DMS 273 (cell line): ENCODE measurements at regions not wholly inside any gene's neighbourhood (a gene's known extent, or its start where the extent isn't known, plus 50 kb on each side); places are given as distances from the start of the nearest gene placed in this dataset.

Experiments used
- DNase-seq: peaks from one replicate; lab custom pipeline; 2025; ENCODE audit not compliant: unreplicated experiment; lab: John Stamatoyannopoulos, UW

DNA sequence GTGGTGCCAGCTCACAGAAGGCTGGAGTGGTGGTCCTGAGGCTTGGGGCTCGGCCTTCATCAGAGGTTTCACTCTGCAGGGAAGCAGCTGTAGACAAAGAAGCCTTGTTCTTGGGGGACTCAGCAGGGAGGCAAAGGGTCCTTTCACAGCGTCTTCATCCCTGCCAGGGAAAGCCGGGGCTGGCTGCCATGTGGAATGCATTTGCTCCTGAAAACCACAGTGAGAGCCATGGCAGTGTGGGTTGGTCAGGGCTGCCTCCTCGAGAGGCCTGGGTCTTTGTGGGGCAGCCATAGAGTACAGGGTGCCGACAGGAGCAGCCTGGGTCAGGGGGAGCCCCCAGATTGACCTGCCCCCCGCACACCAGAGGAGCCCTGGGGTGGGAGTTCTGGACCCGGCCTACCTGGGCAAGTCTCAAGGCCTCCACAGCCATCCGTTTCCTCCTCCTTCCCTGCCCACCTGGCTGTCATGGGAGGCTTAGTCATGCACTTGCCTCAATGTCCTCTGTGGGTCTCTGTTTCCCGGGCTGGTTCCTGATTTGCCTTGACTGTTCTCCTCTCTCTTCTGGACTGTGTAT is 144.0 kb downstream of the CDC5L start:
- no peak for DNase-seq

- no peak for DNase-seq
These were observed 145.9 kb downstream of the CDC5L start for GRCh38 chr6:44533421-44533820.

DNA sequence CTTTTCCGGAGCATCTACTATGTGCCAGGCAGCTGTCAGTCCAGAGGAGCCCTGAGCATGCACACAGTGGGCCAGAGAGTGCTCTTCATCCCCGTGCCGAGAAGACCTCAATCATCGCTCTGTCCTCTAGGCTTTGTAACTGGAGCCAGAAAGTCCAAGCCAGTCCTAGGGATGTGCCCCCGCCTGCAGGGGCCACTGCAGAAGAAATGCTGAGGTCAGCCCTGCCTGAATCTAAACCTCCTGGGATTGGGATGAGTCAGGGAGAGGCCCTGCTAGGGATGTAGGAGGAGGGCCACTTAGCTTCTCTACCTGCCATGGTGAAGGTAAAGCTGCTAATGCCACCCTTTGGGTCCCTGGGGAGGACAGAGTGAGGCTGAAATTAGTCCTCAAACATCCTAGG is 146.8 kb downstream of the CDC5L start:
- no peak for DNase-seq

DNA sequence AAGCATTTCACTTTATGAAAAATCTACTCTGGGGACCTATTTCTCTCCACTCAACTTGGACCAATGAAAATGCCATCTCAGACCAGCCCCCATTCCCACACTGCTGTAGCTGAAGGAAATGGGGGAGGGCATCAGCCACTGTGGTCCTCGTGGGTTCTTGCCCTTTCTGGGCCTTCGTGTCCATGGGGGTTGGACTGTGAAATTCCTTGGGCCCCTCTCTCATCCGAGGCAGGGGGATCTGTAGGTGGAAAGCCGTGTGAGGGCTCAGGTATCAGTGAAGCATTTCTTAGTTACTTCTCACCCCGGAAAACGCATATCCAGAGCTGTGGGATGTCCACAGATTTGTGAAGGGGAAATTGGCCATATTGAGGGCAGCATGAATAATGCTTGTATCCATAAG is 147.9 kb downstream of the CDC5L start:
- no peak for DNase-seq

- no peak for DNase-seq
These were observed 148.5 kb downstream of the CDC5L start for GRCh38 chr6:44535967-44536366.

DNA sequence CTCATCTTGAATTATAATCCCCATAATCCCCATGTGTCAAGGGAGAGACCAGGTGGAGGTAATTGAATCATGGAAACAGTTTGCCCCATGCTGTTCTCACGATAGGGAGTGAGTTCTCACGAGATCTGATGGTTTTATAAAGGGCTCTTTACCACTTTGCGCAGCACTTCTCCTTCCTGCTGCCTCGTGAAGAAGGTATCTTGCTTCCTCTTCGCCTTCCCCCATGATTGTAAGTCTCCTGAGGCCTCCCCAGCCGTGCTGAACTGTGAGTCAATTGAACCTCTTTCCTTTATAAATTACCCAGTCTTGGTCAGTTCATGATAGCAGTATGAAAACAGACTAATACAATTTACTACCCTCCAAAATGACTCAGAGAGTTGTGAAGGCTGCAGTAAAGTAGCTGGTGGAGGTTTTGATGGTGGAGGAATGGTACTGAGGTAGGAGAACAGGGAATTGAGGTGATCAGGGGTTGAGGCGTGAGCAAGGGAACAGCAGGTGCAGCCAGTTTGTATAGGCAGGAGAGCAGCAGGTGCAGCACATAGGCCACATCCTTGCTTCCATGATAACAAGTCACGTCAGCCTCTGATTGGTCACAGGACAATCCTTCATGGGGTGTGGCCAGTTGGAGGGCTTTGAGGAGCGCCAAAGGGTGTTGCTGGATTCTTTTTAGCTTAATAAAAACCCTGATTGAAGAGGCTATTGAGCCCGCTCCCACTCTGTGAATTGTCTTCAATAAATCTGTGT is 150.0 kb downstream of the CDC5L start:
- DNase-seq, result no peak

DNA sequence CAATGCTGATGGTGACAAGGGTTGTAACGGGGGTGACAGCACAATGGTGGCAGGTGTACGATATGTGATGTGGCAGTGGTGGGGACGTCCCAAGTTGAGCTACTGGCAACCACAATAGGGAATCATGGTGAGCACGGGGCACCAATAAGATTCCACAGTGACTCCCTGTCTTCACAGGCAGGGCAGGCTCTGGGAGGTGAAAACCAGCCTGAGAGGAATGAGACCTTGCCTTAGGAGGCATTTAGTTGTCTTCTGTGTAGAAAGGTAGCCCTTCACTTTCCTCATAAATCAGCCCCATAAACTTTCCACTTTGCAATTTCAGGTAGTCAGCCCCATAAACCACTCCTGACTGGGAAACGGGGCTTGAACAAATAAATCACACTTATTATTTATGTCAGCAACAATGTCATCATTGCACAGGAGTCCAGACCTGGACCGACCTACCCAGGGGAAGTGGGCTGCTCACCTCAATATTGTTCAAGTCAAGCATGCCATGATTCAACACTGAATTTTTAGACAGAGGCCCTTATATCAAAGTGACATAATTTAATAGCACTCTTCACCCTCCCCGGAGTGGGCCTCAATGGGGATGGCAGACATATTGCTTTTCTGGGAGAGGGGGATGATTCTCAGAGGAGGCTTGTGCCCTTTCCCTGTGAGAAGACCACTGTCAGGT is 150.8 kb downstream of the CDC5L start:
- DNase-seq, result no peak

- DNase-seq, result no peak
These were observed 151.3 kb downstream of the CDC5L start for GRCh38 chr6:44538807-44539201.

DNA sequence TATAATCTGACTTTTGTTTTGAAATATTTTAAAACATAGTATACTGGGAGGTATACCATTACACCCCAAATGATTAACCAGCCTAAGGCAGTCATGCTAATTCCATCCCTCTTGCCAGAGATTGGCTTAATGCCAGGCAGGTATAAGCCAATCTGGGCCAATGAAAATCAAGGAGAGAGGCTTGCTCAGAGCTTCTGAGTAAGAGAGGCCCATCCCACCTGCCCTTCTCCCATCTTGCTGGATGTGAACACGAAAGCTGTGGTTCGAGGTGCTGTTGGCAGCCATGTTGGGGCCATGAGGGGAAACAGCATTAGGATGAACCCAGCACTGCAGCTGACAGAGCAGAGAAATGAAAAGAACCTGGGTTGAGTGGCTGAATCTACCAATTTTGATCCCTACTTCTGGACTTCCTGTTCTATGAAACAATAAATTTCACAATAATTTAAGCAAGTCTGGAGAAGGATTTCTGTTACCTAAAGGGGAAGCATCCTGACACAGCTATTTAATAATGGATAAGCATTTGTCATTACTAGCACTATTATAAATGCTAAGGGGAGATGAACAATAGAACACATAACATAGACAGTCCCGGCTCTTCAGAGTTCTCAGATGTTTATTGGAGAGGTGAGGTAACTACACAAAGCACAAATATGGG is 152.3 kb downstream of the CDC5L start:
- DNase-seq, result no peak

DNA sequence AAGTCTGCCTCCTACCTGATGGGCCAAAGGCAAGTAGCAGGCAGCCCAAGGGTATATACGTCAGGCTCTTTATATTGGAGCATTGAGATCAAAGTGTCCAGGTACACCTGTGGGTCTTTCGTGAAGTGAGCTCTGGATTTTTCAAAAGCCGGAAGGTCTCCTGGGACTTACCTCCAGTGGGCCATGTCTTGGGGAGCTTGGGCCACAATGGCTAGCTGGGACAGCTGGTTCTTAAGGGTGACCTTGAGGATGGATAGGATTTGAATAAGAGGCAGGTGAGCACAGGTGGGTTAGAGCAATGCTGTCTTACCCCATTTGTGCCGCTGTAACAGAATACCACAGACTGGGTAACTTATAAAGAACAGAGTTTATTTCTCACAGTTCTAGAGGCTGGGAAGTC is 153.4 kb downstream of the CDC5L start:
- DNase-seq, result no peak

DNA sequence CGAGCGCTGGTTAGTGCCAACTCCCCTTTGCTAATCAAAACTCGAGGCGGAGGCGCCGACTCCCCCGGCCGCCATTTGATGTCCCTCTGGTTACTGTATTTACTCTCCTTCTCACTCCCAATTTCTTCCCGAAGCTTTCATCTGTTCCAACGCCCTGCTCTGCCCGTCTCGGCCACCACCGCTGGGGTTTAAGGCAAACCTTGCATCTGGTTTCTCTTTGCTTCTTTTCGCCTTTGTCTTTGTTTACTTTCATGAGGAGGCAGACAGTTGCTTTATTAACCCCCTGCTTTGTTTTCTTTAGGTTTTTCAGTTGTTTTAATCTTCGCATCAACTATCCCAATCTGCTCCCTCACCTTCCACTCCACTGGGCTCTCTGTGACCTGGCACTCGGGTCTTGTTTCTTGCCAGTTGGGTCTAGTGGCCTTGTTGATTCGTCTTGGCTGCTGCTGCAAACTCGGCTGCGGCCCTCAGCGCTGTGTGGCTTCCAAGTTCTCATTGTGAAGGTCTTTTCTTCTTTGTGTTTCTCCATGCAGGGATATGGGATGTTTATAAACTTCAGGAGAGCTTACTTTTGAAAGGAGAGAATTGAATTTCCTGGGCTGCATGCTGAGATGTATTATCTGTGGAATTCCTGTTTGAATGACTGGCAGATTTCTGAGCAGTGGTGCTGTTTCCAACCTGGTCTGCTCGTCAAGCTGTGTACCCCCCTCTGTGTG is 155.1 kb downstream of the CDC5L start:
- peak; percentile 55 for DNase-seq

- DNase-seq, result no peak
These were observed 156.2 kb downstream of the CDC5L start for GRCh38 chr6:44543664-44544063.

DNA sequence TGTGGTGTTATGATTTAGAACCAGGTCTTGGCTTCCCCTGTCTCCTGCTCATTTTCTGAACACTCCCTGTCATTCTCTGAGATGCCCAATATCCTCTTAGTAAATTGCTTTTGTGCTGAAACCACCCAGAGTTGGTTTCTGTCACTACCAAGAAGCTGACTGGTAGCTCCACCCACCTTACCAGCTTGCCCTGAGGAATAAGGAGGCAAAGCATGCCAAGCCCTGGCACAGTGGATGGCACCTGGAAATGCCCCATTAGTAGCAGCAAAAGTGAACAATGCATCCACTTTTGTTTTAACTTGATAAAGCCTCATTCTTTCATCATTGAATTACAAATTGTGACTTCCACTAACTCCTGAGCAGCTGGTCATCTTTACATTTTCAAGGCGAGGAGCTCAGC is 157.7 kb downstream of the CDC5L start:
- no peak for DNase-seq

- no peak for DNase-seq
These were observed 160.8 kb downstream of the CDC5L start for GRCh38 chr6:44548319-44548718.

- DNase-seq, result no peak
These were observed 162.0 kb downstream of the CDC5L start for GRCh38 chr6:44549516-44549915.

- no peak for DNase-seq
These were observed 166.7 kb downstream of the CDC5L start for GRCh38 chr6:44554194-44554593.

DNA sequence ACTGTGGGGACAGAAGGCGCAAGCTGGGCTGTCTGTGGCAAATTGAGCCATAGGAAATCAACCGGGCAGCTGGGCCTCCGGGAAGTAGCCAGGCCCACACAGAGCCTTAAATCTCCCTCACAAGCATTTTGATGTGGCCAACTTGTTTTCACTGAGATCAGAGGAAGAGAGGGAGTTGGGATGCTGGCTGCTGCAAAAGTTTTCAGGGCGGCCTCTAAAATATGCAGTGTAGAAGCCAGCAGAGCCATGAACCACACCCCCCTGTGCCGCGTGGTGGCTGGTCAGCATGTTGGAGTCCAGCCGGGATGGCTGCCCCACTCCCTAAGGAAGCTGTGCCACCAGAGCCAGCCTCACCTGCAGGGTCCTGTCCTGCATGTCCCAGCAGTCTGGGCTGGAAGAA is 167.4 kb downstream of the CDC5L start:
- DNase-seq, result no peak

GRCh38 chr6:44556046-44556445 is 168.5 kb downstream of the CDC5L start:
- DNase-seq, result peak; percentile 7

GRCh38 chr6:44558024-44558831 is 170.7 kb downstream of the CDC5L start:
- no peak for DNase-seq

- no peak for DNase-seq
These were observed 171.3 kb downstream of the CDC5L start for GRCh38 chr6:44558832-44559251.
